LNCaP clone FGC (cell line): ENCODE measurements at regions not wholly inside any gene's neighbourhood (a gene's known extent, or its start where the extent isn't known, plus 50 kb on each side); places are given as distances from the start of the nearest gene placed in this dataset.

Experiments used
- DNase-seq: peaks from one replicate; pipeline ENCODE4 v3.0.0-alpha.2; 2011; ENCODE audit warnings: low read depth
- H3K4me3 ChIP-seq: 2 replicates; pipeline ENCODE4 v1.5.1; 2011; ENCODE audit warnings: mild to moderate bottlenecking, low read depth, low read length, control low read depth
- TF ChIP-seq, protein P1 (sequence below): IDR thresholded peaks from 2 replicates; pipeline ENCODE4 v1.5.1; 2012; ENCODE audit warnings: mild to moderate bottlenecking; ENCODE audit not compliant: control insufficient read depth, insufficient read depth; ENCODE audit errors: extremely low read depth

DNA sequence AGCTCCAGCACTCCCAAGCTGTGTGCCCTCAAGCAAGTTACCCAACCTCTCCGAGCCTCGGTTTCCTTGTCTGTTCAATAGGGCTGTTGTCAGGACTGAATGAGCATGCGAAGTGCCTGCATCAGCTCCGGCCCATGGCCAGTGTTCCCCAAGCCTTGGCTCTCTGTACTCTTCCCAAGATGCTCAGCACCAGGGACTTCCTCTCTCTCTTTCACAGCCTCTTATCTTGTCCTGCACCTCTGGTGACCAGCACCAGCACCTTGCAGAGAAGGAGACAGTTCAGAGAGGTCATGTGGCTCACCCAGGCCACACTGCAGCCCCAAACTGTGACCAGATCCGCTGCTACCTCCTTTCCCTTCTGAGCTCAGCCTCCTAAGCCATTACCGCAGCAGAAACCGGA is 120.3 kb upstream of the ANO1 start:
- TF ChIP-seq, protein P1, sequence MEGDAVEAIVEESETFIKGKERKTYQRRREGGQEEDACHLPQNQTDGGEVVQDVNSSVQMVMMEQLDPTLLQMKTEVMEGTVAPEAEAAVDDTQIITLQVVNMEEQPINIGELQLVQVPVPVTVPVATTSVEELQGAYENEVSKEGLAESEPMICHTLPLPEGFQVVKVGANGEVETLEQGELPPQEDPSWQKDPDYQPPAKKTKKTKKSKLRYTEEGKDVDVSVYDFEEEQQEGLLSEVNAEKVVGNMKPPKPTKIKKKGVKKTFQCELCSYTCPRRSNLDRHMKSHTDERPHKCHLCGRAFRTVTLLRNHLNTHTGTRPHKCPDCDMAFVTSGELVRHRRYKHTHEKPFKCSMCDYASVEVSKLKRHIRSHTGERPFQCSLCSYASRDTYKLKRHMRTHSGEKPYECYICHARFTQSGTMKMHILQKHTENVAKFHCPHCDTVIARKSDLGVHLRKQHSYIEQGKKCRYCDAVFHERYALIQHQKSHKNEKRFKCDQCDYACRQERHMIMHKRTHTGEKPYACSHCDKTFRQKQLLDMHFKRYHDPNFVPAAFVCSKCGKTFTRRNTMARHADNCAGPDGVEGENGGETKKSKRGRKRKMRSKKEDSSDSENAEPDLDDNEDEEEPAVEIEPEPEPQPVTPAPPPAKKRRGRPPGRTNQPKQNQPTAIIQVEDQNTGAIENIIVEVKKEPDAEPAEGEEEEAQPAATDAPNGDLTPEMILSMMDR, result no peak
- no peak for DNase-seq
- H3K4me3 ChIP-seq, result no peak overlapping the region

DNA sequence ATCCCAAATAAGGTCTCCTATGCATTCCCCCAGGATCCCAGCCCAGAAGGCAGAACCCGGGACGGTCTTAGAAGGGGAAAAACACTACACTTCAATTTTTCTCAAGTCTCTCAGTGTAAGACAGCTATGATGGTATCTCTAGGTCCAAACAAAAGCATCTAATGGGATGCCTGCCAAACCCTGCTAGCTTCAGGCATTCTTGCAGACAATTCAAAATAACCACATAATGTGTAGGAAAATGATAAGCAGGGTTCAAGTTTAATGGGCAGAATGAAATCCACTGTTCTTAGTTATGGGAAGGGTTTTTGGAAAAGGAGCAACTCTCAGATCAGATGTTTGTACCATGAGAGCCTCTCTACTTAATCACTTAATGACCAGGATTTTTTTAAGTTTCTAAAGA is 119.8 kb upstream of the ANO1 start:
- H3K4me3 ChIP-seq, result no peak overlapping the region
- DNase-seq, result no peak
- TF ChIP-seq, protein P1, result no peak

DNA sequence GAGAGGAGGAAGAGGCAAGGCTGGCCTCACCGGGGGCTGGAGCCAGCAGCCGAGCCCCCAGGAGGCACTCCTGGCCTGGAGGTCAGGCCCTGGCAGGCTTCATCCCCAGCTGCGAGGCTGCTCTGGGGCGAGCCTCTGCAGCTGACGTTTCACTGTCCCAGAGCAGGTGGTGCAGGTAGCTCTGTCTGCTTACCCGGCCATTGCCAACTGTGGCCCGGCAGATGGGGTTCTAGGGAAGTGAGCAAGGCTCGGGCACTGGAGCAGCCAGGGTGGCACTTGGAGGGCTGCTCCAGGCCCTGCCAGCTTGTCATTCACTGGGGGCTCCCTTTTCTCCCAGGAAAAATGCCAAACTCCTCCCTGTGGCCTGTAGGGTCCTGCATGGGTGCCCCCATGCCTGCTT is 118.7 kb upstream of the ANO1 start:
- no peak for DNase-seq
- no peak overlapping the region for H3K4me3 ChIP-seq
- TF ChIP-seq, protein P1, result no peak

DNA sequence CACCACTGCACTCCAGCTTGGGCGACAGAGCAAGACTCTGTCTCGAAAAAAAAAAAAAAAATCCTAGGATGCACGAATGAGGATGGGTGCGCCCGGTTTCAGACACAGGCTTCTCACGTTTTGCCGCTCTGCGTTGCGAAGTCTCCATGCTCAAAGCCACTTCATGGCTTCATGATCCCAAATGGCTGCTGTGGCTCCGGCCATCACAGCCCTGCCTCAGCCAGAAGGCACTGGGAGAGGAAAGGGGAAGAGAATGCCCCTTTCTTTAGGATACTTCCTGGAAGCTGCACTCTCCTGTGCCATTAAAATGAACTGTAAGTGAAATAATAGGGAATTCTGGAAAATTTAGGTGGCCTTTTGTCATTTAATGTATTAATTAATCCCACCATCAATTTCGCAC is 116.4 kb upstream of the ANO1 start:
- TF ChIP-seq, protein P1, result no peak
- H3K4me3 ChIP-seq, result no peak overlapping the region
- no peak for DNase-seq

DNA sequence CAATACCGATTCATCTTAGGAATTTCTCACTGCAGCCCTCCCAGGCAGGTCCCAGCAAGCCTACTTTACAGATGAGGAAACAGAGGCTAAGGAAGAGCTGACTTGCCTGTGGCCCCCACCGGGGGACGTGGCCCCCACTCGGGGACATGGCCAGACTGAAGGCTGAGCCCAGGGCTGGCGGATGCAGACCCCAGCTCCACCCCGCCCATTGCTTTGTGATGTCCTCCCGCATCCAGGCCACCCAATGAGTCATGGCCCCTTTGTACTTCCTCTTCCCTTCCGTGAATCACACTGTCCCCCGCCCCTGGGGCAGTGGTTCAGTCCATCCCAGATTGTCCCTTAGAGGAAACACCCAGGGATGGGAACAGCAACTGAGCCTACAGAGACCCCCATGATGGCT is 116.0 kb upstream of the ANO1 start:
- TF ChIP-seq, protein P1, result no peak
- DNase-seq, result no peak

DNA sequence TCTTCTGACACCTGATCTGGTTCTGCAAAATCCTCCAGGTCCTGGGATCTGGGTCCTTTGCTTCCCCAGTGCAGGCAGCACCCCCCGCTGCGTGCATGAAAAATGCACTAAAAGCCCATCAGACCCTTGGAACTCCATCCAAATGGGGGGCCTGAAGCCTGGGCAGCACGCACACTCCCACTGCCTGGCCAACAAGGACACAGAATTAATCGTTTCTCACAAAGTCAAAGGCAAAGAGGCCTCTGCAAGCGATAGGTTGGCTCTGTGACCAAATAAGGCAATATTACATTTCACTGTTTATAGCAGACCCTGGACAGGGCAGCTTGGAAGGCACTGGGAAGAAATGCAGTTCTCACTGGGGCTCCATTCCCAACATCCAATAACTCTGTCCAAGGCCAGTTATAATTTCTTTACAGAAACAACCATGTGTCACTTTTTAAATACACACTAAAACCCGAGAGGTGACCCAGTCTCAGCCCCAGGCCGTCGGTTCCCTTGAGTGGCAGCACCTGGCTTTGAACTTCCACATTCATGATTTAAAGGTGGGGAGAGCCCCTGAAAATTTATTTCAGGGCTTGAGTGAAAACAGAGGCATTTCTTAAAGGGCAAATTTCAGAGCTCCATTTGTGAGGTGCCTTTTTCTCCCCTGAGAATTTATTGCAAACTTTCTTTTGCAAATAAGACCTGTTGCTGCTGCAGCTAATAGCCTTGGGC is 114.4 kb upstream of the ANO1 start:
- TF ChIP-seq, protein P1, result no peak
- H3K4me3 ChIP-seq, result no peak overlapping the region

More for the DNA sequence above, 116.0 kb upstream of the ANO1 start:
- no peak overlapping the region for H3K4me3 ChIP-seq

DNA sequence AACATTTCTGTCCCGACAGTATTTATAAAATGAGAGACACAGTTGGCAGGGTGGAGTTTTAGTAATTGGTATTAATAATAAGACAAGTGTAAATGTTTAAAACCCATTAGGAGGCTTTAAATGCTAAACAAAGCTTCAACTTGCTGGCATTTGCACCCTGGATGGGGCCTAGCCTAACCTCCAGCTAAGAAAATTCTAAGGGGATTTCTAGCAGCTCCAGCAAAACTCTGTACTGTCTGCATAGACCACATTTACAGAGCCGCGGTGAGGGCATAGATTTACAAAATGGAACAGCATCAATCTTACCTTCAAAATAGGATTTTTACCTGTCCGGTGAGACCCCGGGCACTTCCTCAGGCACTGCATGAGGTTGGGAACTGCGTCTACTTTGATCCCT is 113.9 kb upstream of the ANO1 start:
- H3K4me3 ChIP-seq, result no peak overlapping the region
- DNase-seq, result no peak
- TF ChIP-seq, protein P1, result no peak

More for the DNA sequence above, 114.4 kb upstream of the ANO1 start:
- DNase-seq, result no peak
